Cardiac muscle cell (in vitro differentiated cells and primary cell): ENCODE measurements at regions not wholly inside any gene's neighbourhood (a gene's known extent, or its start where the extent isn't known, plus 50 kb on each side); places are given as distances from the start of the nearest gene placed in this dataset.

ENCODE experiments used
- DNase-seq, 2 donors: peaks; one replicate each; pipeline versions ENCODE4 v3.0.0 to v3.0.0-alpha.2; 2010 to 2017; ENCODE audit warnings: low read depth in 1 of 2, low spot score in 1 of 2
- H3K27ac ChIP-seq: fragments of 200-600 bp; sonication (generic); 2 replicates; pipeline ENCODE4 v1.5.1; 2016
- H3K27me3 ChIP-seq: fragments of 200-600 bp; sonication (generic); 2 replicates; pipeline ENCODE4 v1.6.0; 2016; ENCODE audit warnings: control low read depth
- H3K36me3 ChIP-seq: fragments of 200-600 bp; sonication (generic); 2 replicates; pipeline ENCODE4 v1.5.1; 2016; ENCODE audit warnings: control low read depth
- H3K4me1 ChIP-seq: fragments of 200-600 bp; sonication (generic); 2 replicates; pipeline ENCODE4 v1.8.1; 2017; ENCODE audit warnings: low read depth, mild to moderate bottlenecking, mixed run types
- H3K4me3 ChIP-seq: fragments of 200-600 bp; sonication (generic); 2 replicates; pipeline ENCODE4 v1.5.1; 2016; ENCODE audit warnings: mild to moderate bottlenecking
- H3K9me3 ChIP-seq: fragments of 200-600 bp; sonication (generic); 2 replicates; pipeline ENCODE4 v1.5.1; 2017; ENCODE audit warnings: low read depth, mild to moderate bottlenecking, control low read depth
- CTCF ChIP-seq: IDR thresholded peaks from 2 replicates; pipeline ENCODE4 v1.5.1; 2012; ENCODE audit warnings: low read depth, mild to moderate bottlenecking, low read length

GRCh38 chr3:168187233-168187632 lies 91.5 kb upstream of the GOLIM4 start:
- DNase-seq = no peak
- no peak for TF ChIP-seq CTCF

DNA sequence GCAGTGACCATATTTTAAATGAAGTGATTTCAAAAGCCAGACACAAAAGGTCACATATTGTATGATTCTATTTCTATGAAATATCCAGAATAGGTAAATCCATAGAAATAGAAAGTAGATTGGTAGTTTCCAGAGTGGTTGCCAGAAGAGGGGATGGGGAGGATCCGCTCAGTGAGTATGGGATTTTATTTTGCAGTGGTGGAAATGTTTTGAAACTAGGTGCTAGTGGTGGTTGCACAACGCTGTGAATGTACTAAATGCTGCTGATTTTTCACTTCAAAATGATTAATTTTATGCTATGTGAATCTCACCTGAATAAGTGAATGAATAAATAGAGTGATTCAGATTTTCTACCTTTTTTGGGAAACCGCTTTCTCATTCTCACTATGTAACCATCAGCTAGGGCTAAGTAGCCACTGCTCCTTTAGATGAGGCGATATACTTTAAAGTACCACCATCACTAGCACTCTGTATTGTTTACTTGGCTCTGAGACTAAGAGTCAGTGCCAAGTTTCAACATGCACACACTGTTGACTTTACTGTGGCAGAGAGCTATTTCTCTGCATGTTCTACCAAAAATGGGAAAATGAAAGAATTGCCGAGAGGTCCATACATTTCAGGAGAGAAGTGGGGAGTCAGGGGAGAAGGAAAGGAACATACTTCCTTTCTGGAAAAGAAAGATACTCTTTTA lies 90.7 kb upstream of the GOLIM4 start:
- Histone ChIP-seq H3K4me3 (no peak overlapping the region), H3K27ac (no peak overlapping the region)
- no peak for TF ChIP-seq CTCF

More at GRCh38 chr3:168187233-168187632, 91.5 kb upstream of the GOLIM4 start:
- Histone ChIP-seq H3K27me3 (no peaks in the 10 kb centered on the region), H3K4me1 (no peaks in the 10 kb centered on the region), H3K36me3 (no peaks in the 10 kb centered on the region), H3K4me3 (no peak overlapping the region), H3K27ac (no peak overlapping the region), H3K9me3 (no peaks in the 10 kb centered on the region)

GRCh38 chr3:168183774-168184173 lies 88.0 kb upstream of the GOLIM4 start:
- H3K36me3 ChIP-seq = no peaks in the 10 kb centered on the region
- H3K9me3 ChIP-seq = no peaks in the 10 kb centered on the region
- no peak overlapping the region for H3K27ac ChIP-seq
- no peaks in the 10 kb centered on the region for H3K27me3 ChIP-seq
- no peak for TF ChIP-seq CTCF
- DNase-seq = no peak
- no peaks in the 10 kb centered on the region for H3K4me1 ChIP-seq
- no peak overlapping the region for H3K4me3 ChIP-seq

More for the DNA sequence above, 90.7 kb upstream of the GOLIM4 start:
- no peak for DNase-seq
- no peaks in the 10 kb centered on the region for H3K36me3 ChIP-seq
- no peaks in the 10 kb centered on the region for H3K4me1 ChIP-seq
- no peaks in the 10 kb centered on the region for H3K27me3 ChIP-seq
- H3K9me3 ChIP-seq = no peaks in the 10 kb centered on the region

GRCh38 chr3:168168743-168169142 lies 73.0 kb upstream of the GOLIM4 start:
- no peak for DNase-seq
- TF ChIP-seq CTCF = no peak
- Histone ChIP-seq H3K36me3 (no peaks in the 10 kb centered on the region), H3K4me1 (peaks cover 6% of the 10 kb centered on the region), H3K4me3 (no peak overlapping the region), H3K27me3 (no peaks in the 10 kb centered on the region), H3K9me3 (no peaks in the 10 kb centered on the region), H3K27ac (no peak overlapping the region)

GRCh38 chr3:168165390-168166269 lies 69.9 kb upstream of the GOLIM4 start:
- Histone ChIP-seq H3K4me3 (no peak overlapping the region), H3K9me3 (no peaks in the 10 kb centered on the region), H3K4me1 (peaks cover 6% of the 10 kb centered on the region), H3K27me3 (no peaks in the 10 kb centered on the region), H3K36me3 (no peaks in the 10 kb centered on the region), H3K27ac (peak overlapping the region; percentile 61)
- DNase-seq = peak; percentile 83 to 85
- peak; percentile 68 for TF ChIP-seq CTCF
